Fibroblast of villous mesenchyme (primary cell): ENCODE measurements at regions not wholly inside any gene's neighbourhood (a gene's known extent, or its start where the extent isn't known, plus 50 kb on each side); places are given as distances from the start of the nearest gene placed in this dataset.

Experiments
- DNase-seq: peaks from one replicate; pipeline ENCODE4 v3.0.0-alpha.2; 2010; ENCODE audit warnings: low read depth
- H3K4me3 ChIP-seq: 2 replicates; pipeline ENCODE4 v1.5.1; 2011; ENCODE audit warnings: low read depth, mild to moderate bottlenecking, low read length
- CTCF ChIP-seq: IDR thresholded peaks from 2 replicates; pipeline ENCODE4 v1.5.1; 2012; ENCODE audit warnings: low read depth, mild to moderate bottlenecking, low read length; ENCODE audit not compliant: insufficient read depth

- DNase-seq, result no peak
- no peak overlapping the region for H3K4me3 ChIP-seq
- no peak for TF ChIP-seq CTCF
Observed at GRCh38 chr3:20343790-20344189, 157.8 kb upstream of the SGO1 start.

- peak; percentile 64 for DNase-seq
- no peak overlapping the region for H3K4me3 ChIP-seq
- peak; percentile 84 for TF ChIP-seq CTCF
Observed at GRCh38 chr3:20340324-20340928, 154.4 kb upstream of the SGO1 start.

GRCh38 chr3:20336572-20336971 is 150.6 kb upstream of the SGO1 start:
- DNase-seq, result no peak
- no peak overlapping the region for H3K4me3 ChIP-seq
- no peak for TF ChIP-seq CTCF

GRCh38 chr3:20334842-20335241 is 148.8 kb upstream of the SGO1 start:
- H3K4me3 ChIP-seq, result no peak overlapping the region
- TF ChIP-seq CTCF, result no peak
- no peak for DNase-seq

- no peak for TF ChIP-seq CTCF
- DNase-seq, result no peak
- H3K4me3 ChIP-seq, result no peak overlapping the region
Observed at GRCh38 chr3:20327889-20328288, 141.9 kb upstream of the SGO1 start.

GRCh38 chr3:20326541-20326940 is 140.5 kb upstream of the SGO1 start:
- H3K4me3 ChIP-seq, result no peak overlapping the region
- no peak for DNase-seq
- no peak for TF ChIP-seq CTCF

GRCh38 chr3:20325563-20325962 is 139.6 kb upstream of the SGO1 start:
- DNase-seq, result no peak
- no peak for TF ChIP-seq CTCF
- no peak overlapping the region for H3K4me3 ChIP-seq
